Neural progenitor cell (in vitro differentiated cells): ENCODE measurements at regions not wholly inside any gene's neighbourhood (a gene's known extent, or its start where the extent isn't known, plus 50 kb on each side); places are given as distances from the start of the nearest gene placed in this dataset.

Experiments
- DNase-seq: peaks from one replicate; pipeline ENCODE4 v3.0.0-alpha.2; 2016; ENCODE audit warnings: low spot score
- H2AFZ ChIP-seq: fragments of 200-600 bp; sonication (generic); replicated peaks from 2 replicates; pipeline ENCODE4 v1.6.1; 2016; ENCODE audit warnings: antibody characterized with exemption
- H3F3A ChIP-seq: fragments of 200-600 bp; sonication (generic); 2 replicates; pipeline ENCODE4 v1.6.1; 2016; ENCODE audit warnings: antibody characterized with exemption, low read depth
- H3K27ac ChIP-seq: fragments of 200-600 bp; sonication (generic); 2 replicates; pipeline ENCODE4 v1.5.1; 2016; ENCODE audit warnings: mild to moderate bottlenecking
- H3K27me3 ChIP-seq: fragments of 200-600 bp; sonication (generic); 2 replicates; pipeline ENCODE4 v1.6.1; 2016; ENCODE audit warnings: mild to moderate bottlenecking, moderate library complexity
- H3K36me3 ChIP-seq: fragments of 200-600 bp; sonication (generic); 2 replicates; pipeline ENCODE4 v1.5.1; 2016
- H3K4me1 ChIP-seq: fragments of 200-600 bp; sonication (generic); 2 replicates; pipeline ENCODE4 v1.6.1; 2016; ENCODE audit warnings: mixed run types
- H3K4me2 ChIP-seq: fragments of 200-600 bp; sonication (generic); 2 replicates; pipeline ENCODE4 v1.6.1; 2016
- H3K4me3 ChIP-seq: fragments of 200-600 bp; sonication (generic); 2 replicates; pipeline ENCODE4 v1.5.1; 2016
- H3K79me2 ChIP-seq: fragments of 200-600 bp; sonication (generic); 2 replicates; pipeline ENCODE4 v1.6.1; 2016; ENCODE audit warnings: low read depth
- H3K9ac ChIP-seq: fragments of 200-600 bp; sonication (generic); 2 replicates; pipeline ENCODE4 v1.6.1; 2016
- H3K9me3 ChIP-seq: fragments of 200-600 bp; sonication (generic); 2 replicates; pipeline ENCODE4 v1.5.1; 2016; ENCODE audit warnings: low read depth
- H4K20me1 ChIP-seq: fragments of 200-600 bp; sonication (generic); 2 replicates; pipeline ENCODE4 v1.6.1; 2016; ENCODE audit warnings: low read depth
- H3K27ac Mint-ChIP-seq: 3 replicates; pipeline ENCODE4 v1.8.0; 2021; ENCODE audit warnings: mixed read lengths
- H3K27me3 Mint-ChIP-seq: 2 replicates; pipeline ENCODE4 v1.8.0; 2022; ENCODE audit warnings: low read depth, mild to moderate bottlenecking, inconsistent platforms, moderate library complexity, mixed read lengths; ENCODE audit not compliant: insufficient read depth
- H3K36me3 Mint-ChIP-seq: 3 replicates; pipeline ENCODE4 v1.8.0; 2021; ENCODE audit warnings: mixed read lengths
- H3K4me1 Mint-ChIP-seq: 3 replicates; pipeline ENCODE4 v1.8.0; 2021; ENCODE audit warnings: mixed read lengths
- H3K4me3 Mint-ChIP-seq: 3 replicates; pipeline ENCODE4 v1.8.0; 2021; ENCODE audit warnings: mild to moderate bottlenecking, moderate library complexity, mixed read lengths
- H3K9me3 Mint-ChIP-seq: 3 replicates; pipeline ENCODE4 v1.8.0; 2020; ENCODE audit warnings: mixed read lengths
- EZH2 ChIP-seq: fragments of 200-600 bp; sonication (generic); IDR thresholded peaks from 2 replicates; pipeline ENCODE4 v1.6.1; 2017; ENCODE audit warnings: antibody characterized with exemption, mild to moderate bottlenecking, moderate library complexity
- EZH2phosphoT487 ChIP-seq: fragments of 200-600 bp; sonication (generic); IDR thresholded peaks from 2 replicates; pipeline ENCODE4 v1.6.1; 2017; ENCODE audit warnings: antibody characterized with exemption
- TF ChIP-seq, protein P1 (sequence below): fragments of 200-600 bp; sonication (generic); IDR thresholded peaks from 2 replicates; pipeline ENCODE4 v1.5.1; 2017; ENCODE audit warnings: antibody characterized with exemption, mild to moderate bottlenecking

DNA sequence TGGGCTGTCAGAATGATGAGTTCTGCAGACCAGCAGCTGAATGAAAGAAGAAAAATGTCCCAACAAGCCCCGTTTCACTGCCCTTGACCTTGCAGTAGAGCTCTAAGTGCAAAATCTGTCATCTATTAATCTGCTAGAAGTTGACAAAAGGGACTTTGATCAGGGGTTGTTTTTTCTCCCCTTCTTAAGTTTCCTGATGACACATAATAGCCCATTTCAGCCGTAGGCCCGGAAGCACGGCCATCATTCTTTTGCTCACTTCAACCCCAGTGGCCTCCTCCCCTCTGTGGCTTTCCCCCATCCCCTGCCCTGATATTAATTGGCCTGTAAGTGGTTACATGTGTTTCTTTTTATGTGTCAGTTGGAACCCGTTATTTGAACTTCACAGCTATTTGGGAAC, 298.9 kb downstream of the RPLP1 start:
- H2AFZ ChIP-seq, result no peak overlapping the region
- no peak overlapping the region for H3K27ac ChIP-seq
- no peak overlapping the region for H3K4me2 ChIP-seq
- H3F3A ChIP-seq, result no peaks in the 10 kb centered on the region
- peaks cover 8% of the 10 kb centered on the region for H3K27me3 Mint-ChIP-seq
- H3K9me3 Mint-ChIP-seq, result peaks cover 10% of the 10 kb centered on the region
- H3K27ac Mint-ChIP-seq, result no peak overlapping the region
- H3K4me3 ChIP-seq, result no peak overlapping the region
- TF ChIP-seq, protein P1, sequence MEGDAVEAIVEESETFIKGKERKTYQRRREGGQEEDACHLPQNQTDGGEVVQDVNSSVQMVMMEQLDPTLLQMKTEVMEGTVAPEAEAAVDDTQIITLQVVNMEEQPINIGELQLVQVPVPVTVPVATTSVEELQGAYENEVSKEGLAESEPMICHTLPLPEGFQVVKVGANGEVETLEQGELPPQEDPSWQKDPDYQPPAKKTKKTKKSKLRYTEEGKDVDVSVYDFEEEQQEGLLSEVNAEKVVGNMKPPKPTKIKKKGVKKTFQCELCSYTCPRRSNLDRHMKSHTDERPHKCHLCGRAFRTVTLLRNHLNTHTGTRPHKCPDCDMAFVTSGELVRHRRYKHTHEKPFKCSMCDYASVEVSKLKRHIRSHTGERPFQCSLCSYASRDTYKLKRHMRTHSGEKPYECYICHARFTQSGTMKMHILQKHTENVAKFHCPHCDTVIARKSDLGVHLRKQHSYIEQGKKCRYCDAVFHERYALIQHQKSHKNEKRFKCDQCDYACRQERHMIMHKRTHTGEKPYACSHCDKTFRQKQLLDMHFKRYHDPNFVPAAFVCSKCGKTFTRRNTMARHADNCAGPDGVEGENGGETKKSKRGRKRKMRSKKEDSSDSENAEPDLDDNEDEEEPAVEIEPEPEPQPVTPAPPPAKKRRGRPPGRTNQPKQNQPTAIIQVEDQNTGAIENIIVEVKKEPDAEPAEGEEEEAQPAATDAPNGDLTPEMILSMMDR, result no peak
- no peak for TF ChIP-seq EZH2phosphoT487
- no peak for TF ChIP-seq EZH2
- H3K4me1 Mint-ChIP-seq, result peaks cover 18% of the 10 kb centered on the region
- H4K20me1 ChIP-seq, result no peaks in the 10 kb centered on the region
- no peak for DNase-seq
- peaks cover 2% of the 10 kb centered on the region for H3K36me3 Mint-ChIP-seq
- H3K27me3 ChIP-seq, result no peaks in the 10 kb centered on the region
- H3K9ac ChIP-seq, result no peak overlapping the region
- no peaks in the 10 kb centered on the region for H3K36me3 ChIP-seq
- H3K4me3 Mint-ChIP-seq, result no peak overlapping the region
- no peaks in the 10 kb centered on the region for H3K9me3 ChIP-seq
- H3K79me2 ChIP-seq, result no peaks in the 10 kb centered on the region
- peaks cover 7% of the 10 kb centered on the region for H3K4me1 ChIP-seq

GRCh38 chr15:69753867-69754266, 301.2 kb downstream of the RPLP1 start:
- no peaks in the 10 kb centered on the region for H3F3A ChIP-seq
- H3K9me3 ChIP-seq, result no peaks in the 10 kb centered on the region
- H3K79me2 ChIP-seq, result no peaks in the 10 kb centered on the region
- Mint-ChIP-seq H3K27me3 (peaks cover 9% of the 10 kb centered on the region), H3K27ac (no peak overlapping the region), H3K9me3 (peaks cover 10% of the 10 kb centered on the region), H3K36me3 (peaks cover 2% of the 10 kb centered on the region), H3K4me1 (peaks cover 11% of the 10 kb centered on the region), H3K4me3 (no peak overlapping the region)
- DNase-seq, result no peak
- no peaks in the 10 kb centered on the region for H4K20me1 ChIP-seq
- no peak overlapping the region for H3K4me2 ChIP-seq
- no peaks in the 10 kb centered on the region for H3K36me3 ChIP-seq
- no peak overlapping the region for H3K9ac ChIP-seq
- no peak overlapping the region for H3K27ac ChIP-seq
- peaks cover 7% of the 10 kb centered on the region for H3K4me1 ChIP-seq
- TF ChIP-seq EZH2, result no peak
- TF ChIP-seq EZH2phosphoT487, result no peak
- TF ChIP-seq, protein P1, result no peak
- H2AFZ ChIP-seq, result no peak overlapping the region
- no peaks in the 10 kb centered on the region for H3K27me3 ChIP-seq
- H3K4me3 ChIP-seq, result no peak overlapping the region

GRCh38 chr15:69754313-69754712, 301.7 kb downstream of the RPLP1 start:
- no peaks in the 10 kb centered on the region for H3F3A ChIP-seq
- H3K27ac Mint-ChIP-seq, result no peak overlapping the region
- no peaks in the 10 kb centered on the region for H3K9me3 ChIP-seq
- H3K36me3 ChIP-seq, result no peaks in the 10 kb centered on the region
- peaks cover 10% of the 10 kb centered on the region for H3K9me3 Mint-ChIP-seq
- peaks cover 11% of the 10 kb centered on the region for H3K27me3 Mint-ChIP-seq
- H3K4me3 ChIP-seq, result no peak overlapping the region
- no peak for DNase-seq
- H3K4me1 ChIP-seq, result peaks cover 7% of the 10 kb centered on the region
- H3K36me3 Mint-ChIP-seq, result peaks cover 2% of the 10 kb centered on the region
- H3K9ac ChIP-seq, result no peak overlapping the region
- TF ChIP-seq EZH2phosphoT487 (no peak), EZH2 (no peak)
- TF ChIP-seq, protein P1, result no peak
- no peak overlapping the region for H3K27ac ChIP-seq
- H3K79me2 ChIP-seq, result no peaks in the 10 kb centered on the region
- H3K4me2 ChIP-seq, result no peak overlapping the region
- H3K27me3 ChIP-seq, result no peaks in the 10 kb centered on the region
- no peak overlapping the region for H3K4me3 Mint-ChIP-seq
- no peaks in the 10 kb centered on the region for H4K20me1 ChIP-seq
- H2AFZ ChIP-seq, result no peak overlapping the region
- H3K4me1 Mint-ChIP-seq, result peaks cover 12% of the 10 kb centered on the region
